ENCODE measurements at regions not wholly inside any gene's neighbourhood (a gene's known extent, or its start where the extent isn't known, plus 50 kb on each side); places are given as distances from the start of the nearest gene placed in this dataset.

DNA sequence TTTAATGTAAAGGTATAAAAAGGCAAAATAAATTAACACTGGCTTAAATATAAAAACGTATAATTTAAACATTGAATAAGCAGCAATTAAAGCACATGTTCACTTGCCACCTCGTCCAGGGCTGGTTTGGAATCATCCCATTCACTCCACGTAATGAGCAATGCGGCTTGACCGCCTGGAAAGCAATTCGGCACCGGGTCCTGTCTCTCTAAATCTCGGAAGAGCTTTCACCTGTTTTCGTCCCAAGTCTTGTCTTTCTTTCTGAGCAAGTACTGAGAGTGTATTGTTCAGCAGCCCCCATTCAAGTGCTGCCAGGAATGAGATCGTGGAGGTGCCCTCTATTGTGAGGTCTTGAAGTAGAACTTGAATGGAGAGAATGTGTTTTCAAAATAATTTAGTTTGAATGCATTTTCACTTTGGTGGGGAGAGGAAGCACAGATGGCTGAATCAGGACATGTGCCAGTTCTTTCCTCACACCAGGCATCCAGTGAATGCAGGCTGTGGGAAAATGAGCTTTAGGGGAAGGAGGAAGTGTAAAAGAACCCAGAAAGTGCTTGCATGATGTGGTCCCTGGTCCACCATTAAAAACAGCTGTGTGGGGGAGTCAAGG, 515.2 kb downstream of the REEP3 start:
- H3K4me3 Mint-ChIP-seq = no peak overlapping the region
- Histone ChIP-seq H3F3A (replicated peaks; ENCODE audit: low read depth) (no peaks in the 10 kb centered on the region), H3K9me2 (ENCODE audit: insufficient read depth) (no peaks in the 10 kb centered on the region), H2AFZ (peak overlapping the region; percentile 87), H3K4me3 (no peak overlapping the region), H4K20me1 (replicated peaks; ENCODE audit: insufficient read depth) (no peaks in the 10 kb centered on the region), H3K79me2 (replicated peaks; ENCODE audit: insufficient read depth) (no peaks in the 10 kb centered on the region), H3K36me3 (ENCODE audit: insufficient read depth) (no peaks in the 10 kb centered on the region), H3K27ac (ENCODE audit: low read depth) (no peak overlapping the region), H3K27me3 (ENCODE audit: insufficient read depth) (no peaks in the 10 kb centered on the region), H3K4me1 (ENCODE audit: insufficient read depth) (no peaks in the 10 kb centered on the region), H3K4me2 (no peak overlapping the region)
- H3K27ac Mint-ChIP-seq = no peak overlapping the region
- ATAC-seq = no peak
- no peaks in the 10 kb centered on the region for H3K36me3 Mint-ChIP-seq (ENCODE audit: low read depth)
- H3K27me3 Mint-ChIP-seq (ENCODE audit: insufficient read depth, low read depth, poor library complexity) = peaks cover 7% of the 10 kb centered on the region
- TF ChIP-seq ZNF331 (CRISPR knock-in tag; IDR thresholded peaks at IDR 0.05; ENCODE audit: low read depth) (no peak), EZH2phosphoT487 (IDR thresholded peaks at IDR 0.05; ENCODE audit: unreplicated experiment) (no peak), ZNF114 (CRISPR knock-in tag; IDR thresholded peaks at IDR 0.05) (no peak), EZH2 (IDR thresholded peaks at IDR 0.05; ENCODE audit: low read depth, unreplicated experiment) (no peak), STAT1 (IDR thresholded peaks at IDR 0.05; ENCODE audit: unreplicated experiment) (no peak), POLR2AphosphoS5 (IDR thresholded peaks at IDR 0.05; ENCODE audit: low read depth) (no peak)
- TF ChIP-seq, protein P1, sequence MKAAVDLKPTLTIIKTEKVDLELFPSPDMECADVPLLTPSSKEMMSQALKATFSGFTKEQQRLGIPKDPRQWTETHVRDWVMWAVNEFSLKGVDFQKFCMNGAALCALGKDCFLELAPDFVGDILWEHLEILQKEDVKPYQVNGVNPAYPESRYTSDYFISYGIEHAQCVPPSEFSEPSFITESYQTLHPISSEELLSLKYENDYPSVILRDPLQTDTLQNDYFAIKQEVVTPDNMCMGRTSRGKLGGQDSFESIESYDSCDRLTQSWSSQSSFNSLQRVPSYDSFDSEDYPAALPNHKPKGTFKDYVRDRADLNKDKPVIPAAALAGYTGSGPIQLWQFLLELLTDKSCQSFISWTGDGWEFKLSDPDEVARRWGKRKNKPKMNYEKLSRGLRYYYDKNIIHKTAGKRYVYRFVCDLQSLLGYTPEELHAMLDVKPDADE (IDR thresholded peaks at IDR 0.05) = no peak
- TF ChIP-seq, protein P2, sequence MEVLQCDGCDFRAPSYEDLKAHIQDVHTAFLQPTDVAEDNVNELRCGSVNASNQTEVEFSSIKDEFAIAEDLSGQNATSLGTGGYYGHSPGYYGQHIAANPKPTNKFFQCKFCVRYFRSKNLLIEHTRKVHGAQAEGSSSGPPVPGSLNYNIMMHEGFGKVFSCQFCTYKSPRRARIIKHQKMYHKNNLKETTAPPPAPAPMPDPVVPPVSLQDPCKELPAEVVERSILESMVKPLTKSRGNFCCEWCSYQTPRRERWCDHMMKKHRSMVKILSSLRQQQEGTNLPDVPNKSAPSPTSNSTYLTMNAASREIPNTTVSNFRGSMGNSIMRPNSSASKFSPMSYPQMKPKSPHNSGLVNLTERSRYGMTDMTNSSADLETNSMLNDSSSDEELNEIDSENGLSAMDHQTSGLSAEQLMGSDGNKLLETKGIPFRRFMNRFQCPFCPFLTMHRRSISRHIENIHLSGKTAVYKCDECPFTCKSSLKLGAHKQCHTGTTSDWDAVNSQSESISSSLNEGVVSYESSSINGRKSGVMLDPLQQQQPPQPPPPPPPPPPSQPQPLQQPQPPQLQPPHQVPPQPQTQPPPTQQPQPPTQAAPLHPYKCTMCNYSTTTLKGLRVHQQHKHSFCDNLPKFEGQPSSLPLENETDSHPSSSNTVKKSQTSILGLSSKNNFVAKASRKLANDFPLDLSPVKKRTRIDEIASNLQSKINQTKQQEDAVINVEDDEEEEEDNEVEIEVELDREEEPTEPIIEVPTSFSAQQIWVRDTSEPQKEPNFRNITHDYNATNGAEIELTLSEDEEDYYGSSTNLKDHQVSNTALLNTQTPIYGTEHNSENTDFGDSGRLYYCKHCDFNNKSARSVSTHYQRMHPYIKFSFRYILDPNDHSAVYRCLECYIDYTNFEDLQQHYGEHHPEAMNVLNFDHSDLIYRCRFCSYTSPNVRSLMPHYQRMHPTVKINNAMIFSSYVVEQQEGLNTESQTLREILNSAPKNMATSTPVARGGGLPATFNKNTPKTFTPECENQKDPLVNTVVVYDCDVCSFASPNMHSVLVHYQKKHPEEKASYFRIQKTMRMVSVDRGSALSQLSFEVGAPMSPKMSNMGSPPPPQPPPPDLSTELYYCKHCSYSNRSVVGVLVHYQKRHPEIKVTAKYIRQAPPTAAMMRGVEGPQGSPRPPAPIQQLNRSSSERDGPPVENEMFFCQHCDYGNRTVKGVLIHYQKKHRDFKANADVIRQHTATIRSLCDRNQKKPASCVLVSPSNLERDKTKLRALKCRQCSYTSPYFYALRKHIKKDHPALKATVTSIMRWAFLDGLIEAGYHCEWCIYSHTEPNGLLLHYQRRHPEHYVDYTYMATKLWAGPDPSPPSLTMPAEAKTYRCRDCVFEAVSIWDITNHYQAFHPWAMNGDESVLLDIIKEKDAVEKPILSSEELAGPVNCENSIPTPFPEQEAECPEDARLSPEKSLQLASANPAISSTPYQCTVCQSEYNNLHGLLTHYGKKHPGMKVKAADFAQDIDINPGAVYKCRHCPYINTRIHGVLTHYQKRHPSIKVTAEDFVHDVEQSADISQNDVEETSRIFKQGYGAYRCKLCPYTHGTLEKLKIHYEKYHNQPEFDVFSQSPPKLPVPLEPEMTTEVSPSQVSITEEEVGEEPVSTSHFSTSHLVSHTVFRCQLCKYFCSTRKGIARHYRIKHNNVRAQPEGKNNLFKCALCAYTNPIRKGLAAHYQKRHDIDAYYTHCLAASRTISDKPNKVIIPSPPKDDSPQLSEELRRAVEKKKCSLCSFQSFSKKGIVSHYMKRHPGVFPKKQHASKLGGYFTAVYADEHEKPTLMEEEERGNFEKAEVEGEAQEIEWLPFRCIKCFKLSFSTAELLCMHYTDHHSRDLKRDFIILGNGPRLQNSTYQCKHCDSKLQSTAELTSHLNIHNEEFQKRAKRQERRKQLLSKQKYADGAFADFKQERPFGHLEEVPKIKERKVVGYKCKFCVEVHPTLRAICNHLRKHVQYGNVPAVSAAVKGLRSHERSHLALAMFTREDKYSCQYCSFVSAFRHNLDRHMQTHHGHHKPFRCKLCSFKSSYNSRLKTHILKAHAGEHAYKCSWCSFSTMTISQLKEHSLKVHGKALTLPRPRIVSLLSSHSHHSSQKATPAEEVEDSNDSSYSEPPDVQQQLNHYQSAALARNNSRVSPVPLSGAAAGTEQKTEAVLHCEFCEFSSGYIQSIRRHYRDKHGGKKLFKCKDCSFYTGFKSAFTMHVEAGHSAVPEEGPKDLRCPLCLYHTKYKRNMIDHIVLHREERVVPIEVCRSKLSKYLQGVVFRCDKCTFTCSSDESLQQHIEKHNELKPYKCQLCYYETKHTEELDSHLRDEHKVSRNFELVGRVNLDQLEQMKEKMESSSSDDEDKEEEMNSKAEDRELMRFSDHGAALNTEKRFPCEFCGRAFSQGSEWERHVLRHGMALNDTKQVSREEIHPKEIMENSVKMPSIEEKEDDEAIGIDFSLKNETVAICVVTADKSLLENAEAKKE (CRISPR knock-in tag; IDR thresholded peaks at IDR 0.05) = no peak
- no peaks in the 10 kb centered on the region for H3K9me3 Mint-ChIP-seq
- DNase-seq (ENCODE audit: low spot score) = peak; percentile 5
- peaks cover 5% of the 10 kb centered on the region for H3K4me1 Mint-ChIP-seq
